Uterus (tissue), 3 donors: ENCODE measurements at regions not wholly inside any gene's neighbourhood (a gene's known extent, or its start where the extent isn't known, plus 50 kb on each side); places are given as distances from the start of the nearest gene placed in this dataset.

ENCODE experiments used
- DNase-seq, 2 donors: peaks; one replicate each; pipeline ENCODE4 v3.0.0-alpha.2; 2019 to 2020
- H3K27ac ChIP-seq, 2 donors: fragments of 200-600 bp; sonication (generic); 1 replicate in 1 of 2; 2 replicates in 1 of 2; pipeline ENCODE4 v1.5.1; 2016 to 2018
- H3K27me3 ChIP-seq, 2 donors: fragments of 200-600 bp; sonication (generic); one replicate each; pipeline ENCODE4 v1.5.1; 2018 to 2019; ENCODE audit warnings: control low read depth in 1 of 2
- H3K36me3 ChIP-seq, 2 donors: fragments of 200-600 bp; sonication (generic); one replicate each; pipeline ENCODE4 v1.5.1; 2019; ENCODE audit warnings: control low read depth in 1 of 2
- H3K4me1 ChIP-seq, 2 donors: fragments of 200-600 bp; sonication (generic); one replicate each; pipeline ENCODE4 v1.5.1; 2018 to 2019; ENCODE audit warnings: control low read depth in 1 of 2
- H3K4me3 ChIP-seq, 2 donors: fragments of 200-600 bp; sonication (generic); 1 replicate in 1 of 2; 2 replicates in 1 of 2; pipeline ENCODE4 v1.5.1; 2018 to 2019; ENCODE audit warnings: mild to moderate bottlenecking in 1 of 2
- H3K9me3 ChIP-seq, 2 donors: fragments of 200-600 bp; sonication (generic); one replicate each; pipeline ENCODE4 v1.5.1; 2019; ENCODE audit warnings: control low read depth in 1 of 2
- POLR2A ChIP-seq, 2 donors: fragments of 450-650 bp; IDR thresholded peaks; one replicate each; pipeline ENCODE4 v1.6.1; 2016; ENCODE audit warnings: antibody characterized with exemption in 2 of 2, mild to moderate bottlenecking in 1 of 2, moderate library complexity in 1 of 2
- intact Hi-C: fragments of 100-400 bp; cut with DNase I; formaldehyde crosslinking; loops from one replicate; pipeline ENCODE4 v1.15.1; 2023; ENCODE audit warnings: low total_unique reads
- TF ChIP-seq, protein P1 (sequence below), 4 experiments: fragments of 200-600 bp in 2 of 4; fragments of 450-650 bp in 2 of 4; sonication (generic) in 2 of 4; IDR thresholded peaks; one replicate each; pipeline ENCODE4 v1.5.1; 2016 to 2019; ENCODE audit warnings: antibody characterized with exemption in 4 of 4, mild to moderate bottlenecking in 2 of 4, moderate library complexity in 1 of 4
- donor health status: DM: yes; HTN: yes; CAD: no.

DNA sequence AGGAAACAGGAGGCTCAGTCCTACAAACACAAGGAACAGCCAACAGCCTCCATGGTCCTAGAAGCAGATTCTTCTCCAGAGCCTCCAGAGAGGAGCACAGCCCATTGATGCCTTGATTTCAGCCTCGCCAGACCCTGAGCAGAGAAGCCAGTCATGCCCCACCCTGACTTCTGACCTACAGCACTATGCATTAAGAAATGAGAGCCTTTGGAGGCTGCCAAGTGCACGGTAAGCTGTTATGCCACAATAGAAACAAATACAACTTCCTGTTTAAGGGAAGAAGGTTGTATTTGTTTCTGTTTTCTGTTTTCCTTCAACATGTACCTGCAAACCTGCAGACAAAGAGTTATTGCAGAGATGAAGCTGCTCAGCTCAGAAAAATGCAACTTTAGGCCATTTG is 181.3 kb upstream of the AGAP1 start:
- no peak for DNase-seq
- intact Hi-C loops = no loop called here
- Histone ChIP-seq H3K27ac (no peak overlapping the region), H3K4me1 (no peaks in the 10 kb centered on the region), H3K4me3 (no peak overlapping the region), H3K36me3 (no peaks in the 10 kb centered on the region), H3K27me3 (no peaks in the 10 kb centered on the region), H3K9me3 (no peaks in the 10 kb centered on the region)
- TF ChIP-seq, protein P1, sequence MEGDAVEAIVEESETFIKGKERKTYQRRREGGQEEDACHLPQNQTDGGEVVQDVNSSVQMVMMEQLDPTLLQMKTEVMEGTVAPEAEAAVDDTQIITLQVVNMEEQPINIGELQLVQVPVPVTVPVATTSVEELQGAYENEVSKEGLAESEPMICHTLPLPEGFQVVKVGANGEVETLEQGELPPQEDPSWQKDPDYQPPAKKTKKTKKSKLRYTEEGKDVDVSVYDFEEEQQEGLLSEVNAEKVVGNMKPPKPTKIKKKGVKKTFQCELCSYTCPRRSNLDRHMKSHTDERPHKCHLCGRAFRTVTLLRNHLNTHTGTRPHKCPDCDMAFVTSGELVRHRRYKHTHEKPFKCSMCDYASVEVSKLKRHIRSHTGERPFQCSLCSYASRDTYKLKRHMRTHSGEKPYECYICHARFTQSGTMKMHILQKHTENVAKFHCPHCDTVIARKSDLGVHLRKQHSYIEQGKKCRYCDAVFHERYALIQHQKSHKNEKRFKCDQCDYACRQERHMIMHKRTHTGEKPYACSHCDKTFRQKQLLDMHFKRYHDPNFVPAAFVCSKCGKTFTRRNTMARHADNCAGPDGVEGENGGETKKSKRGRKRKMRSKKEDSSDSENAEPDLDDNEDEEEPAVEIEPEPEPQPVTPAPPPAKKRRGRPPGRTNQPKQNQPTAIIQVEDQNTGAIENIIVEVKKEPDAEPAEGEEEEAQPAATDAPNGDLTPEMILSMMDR (IDR thresholded peaks at IDR 0.05) = no peak
- no peak for TF ChIP-seq POLR2A (IDR thresholded peaks at IDR 0.05)

- TF ChIP-seq POLR2A (IDR thresholded peaks at IDR 0.05) = no peak
- TF ChIP-seq, protein P1 (IDR thresholded peaks at IDR 0.05) = no peak
- no peaks in the 10 kb centered on the region for H3K36me3 ChIP-seq
- intact Hi-C loops = no loop called here
Measured at GRCh38 chr2:235314371-235314930, 179.4 kb upstream of the AGAP1 start.

GRCh38 chr2:235319095-235319494 is 174.7 kb upstream of the AGAP1 start:
- Histone ChIP-seq H3K27me3 (no peaks in the 10 kb centered on the region), H3K27ac (no peak overlapping the region), H3K4me1 (no peaks in the 10 kb centered on the region), H3K4me3 (no peak overlapping the region), H3K36me3 (no peaks in the 10 kb centered on the region), H3K9me3 (no peaks in the 10 kb centered on the region)
- no peak for DNase-seq
- TF ChIP-seq, protein P1 (IDR thresholded peaks at IDR 0.05) = no peak
- no peak for TF ChIP-seq POLR2A (IDR thresholded peaks at IDR 0.05)
- intact Hi-C loops = no loop called here

More at GRCh38 chr2:235314371-235314930, 179.4 kb upstream of the AGAP1 start:
- DNase-seq = no peak
- Histone ChIP-seq H3K4me1 (no peaks in the 10 kb centered on the region), H3K4me3 (no peak overlapping the region), H3K27me3 (no peaks in the 10 kb centered on the region), H3K9me3 (no peaks in the 10 kb centered on the region), H3K27ac (no peak overlapping the region)

GRCh38 chr2:235320326-235320725 is 173.5 kb upstream of the AGAP1 start:
- Histone ChIP-seq H3K36me3 (no peaks in the 10 kb centered on the region), H3K4me1 (no peaks in the 10 kb centered on the region), H3K27me3 (no peaks in the 10 kb centered on the region), H3K27ac (no peak overlapping the region), H3K4me3 (no peak overlapping the region), H3K9me3 (no peaks in the 10 kb centered on the region)
- TF ChIP-seq, protein P1 (IDR thresholded peaks at IDR 0.05) = no peak
- TF ChIP-seq POLR2A (IDR thresholded peaks at IDR 0.05) = no peak
- no peak for DNase-seq
- intact Hi-C loops = no loop called here

DNA sequence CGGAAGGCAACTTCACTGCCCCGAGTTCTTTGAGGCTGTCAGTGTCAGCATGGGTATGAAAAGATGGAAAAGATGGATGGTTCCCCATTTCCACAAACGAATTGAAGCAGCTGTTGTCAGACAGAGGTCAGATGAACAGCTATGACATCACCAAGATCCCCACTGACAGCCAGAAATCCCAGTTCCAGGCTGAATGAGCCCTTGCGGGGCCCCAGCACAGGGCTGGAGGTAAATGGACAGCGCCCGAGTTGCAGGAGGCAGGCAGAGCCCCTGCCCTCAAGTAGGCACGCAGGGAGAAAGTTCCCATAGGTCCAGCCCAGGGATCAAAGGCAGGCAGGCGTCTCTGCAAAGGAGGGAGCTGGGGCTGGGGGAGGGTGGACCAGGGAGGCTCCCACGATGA is 169.5 kb upstream of the AGAP1 start:
- no peaks in the 10 kb centered on the region for H3K9me3 ChIP-seq
- no peak overlapping the region for H3K4me3 ChIP-seq
- intact Hi-C loops = no loop called here
- TF ChIP-seq, protein P1 (IDR thresholded peaks at IDR 0.05) = no peak
- TF ChIP-seq POLR2A (IDR thresholded peaks at IDR 0.05) = no peak
- H3K4me1 ChIP-seq = no peaks in the 10 kb centered on the region
- DNase-seq = no peak
- no peaks in the 10 kb centered on the region for H3K27me3 ChIP-seq
- H3K27ac ChIP-seq = no peak overlapping the region
- no peaks in the 10 kb centered on the region for H3K36me3 ChIP-seq
